ENCODE measurements at regions not wholly inside any gene's neighbourhood (a gene's known extent, or its start where the extent isn't known, plus 50 kb on each side); places are given as distances from the start of the nearest gene placed in this dataset.

GRCh38 chr10:28463141-28463540, 69.8 kb upstream of the WAC start:
- H3K4me3 ChIP-seq (ENCODE audit: insufficient read depth, low read depth, low read length), result no peak overlapping the region
- H2AFZ ChIP-seq (replicated peaks; ENCODE audit: low read length, poor library complexity), result no peak overlapping the region
- no peak overlapping the region for H3K18ac ChIP-seq (ENCODE audit: low read depth, low read length)
- no peak overlapping the region for H3K9ac ChIP-seq (ENCODE audit: low read depth, low read length)
- H3K79me1 ChIP-seq (ENCODE audit: low read depth in 1 of 2, low read length in 2 of 2), result no peaks in the 10 kb centered on the region
- intact Hi-C loops (cut with micrococcal nuclease), result no loop called here
- ChIA-PET CTCF (no interaction called here), POLR2A (ENCODE audit: unreplicated experiment) (no interaction called here)
- no peaks in the 10 kb centered on the region for H3K4me1 ChIP-seq (ENCODE audit: control insufficient read depth, insufficient read depth, low read length)
- 60% methylated on average over 1 of the region's 2 CpGs; no CpG with 5 or more reads in 1 of the 2 experiments for WGBS, 2 experiments (ENCODE audit: extremely low coverage in 2 of 2, insufficient read length in 1 of 2)
- H3K27ac ChIP-seq (ENCODE audit: insufficient read depth, low read length), result no peak overlapping the region
- dilution Hi-C loops (cut with HindIII; ENCODE audit: low sequenced_read_pairs, unreplicated experiment), result no loop called here
- no peak for ATAC-seq (ENCODE audit: low read depth)
- no peak overlapping the region for H4K5ac ChIP-seq (ENCODE audit: low read depth, low read length)
- no peak overlapping the region for H3K23ac ChIP-seq (ENCODE audit: low read depth, low read length)
- no peak overlapping the region for H2BK20ac ChIP-seq (ENCODE audit: low read depth, low read length)
- in situ Hi-C loops (cut with MboI; ENCODE audit: low sequenced_read_pairs), result no loop called here
- H2BK15ac ChIP-seq (ENCODE audit: low read depth, low read length), result no peak overlapping the region
- no peak for DNase-seq
- H4K8ac ChIP-seq (ENCODE audit: low read depth in 2 of 2, low read length in 2 of 2), result no peak overlapping the region
- no peak overlapping the region for H2BK120ac ChIP-seq (ENCODE audit: low read depth, low read length)
- no peak overlapping the region for H3K4ac ChIP-seq (ENCODE audit: low read depth, low read length)
- no peak for TF ChIP-seq CEBPB (IDR thresholded peaks at IDR 0.05; ENCODE audit: low read depth, low read length)
- TF ChIP-seq POLR2A (IDR thresholded peaks at IDR 0.05; ENCODE audit: low read depth, low read length), result no peak
- no peak for TF ChIP-seq USF2 (IDR thresholded peaks at IDR 0.05; ENCODE audit: low read depth, low read length)
- TF ChIP-seq RAD21 (IDR thresholded peaks at IDR 0.05; ENCODE audit: low read length), result no peak
- no peak for TF ChIP-seq CTCF (conservative IDR thresholded peaks at IDR 0.05; ENCODE audit: low read depth, low read length)
- no peak for TF ChIP-seq BHLHE40 (IDR thresholded peaks at IDR 0.05; ENCODE audit: low read depth, low read length)
- no peak for TF ChIP-seq RFX5 (IDR thresholded peaks at IDR 0.05; ENCODE audit: low read depth, low read length)
- no peak for TF ChIP-seq MAFK (IDR thresholded peaks at IDR 0.05; ENCODE audit: low read depth, low read length)
- TF ChIP-seq MXI1 (IDR thresholded peaks at IDR 0.05; ENCODE audit: borderline replicate concordance, low read depth, low read length), result no peak
- no peak for TF ChIP-seq CHD1 (IDR thresholded peaks at IDR 0.05; ENCODE audit: low read depth, low read length)
- no peak for TF ChIP-seq FOS (IDR thresholded peaks at IDR 0.05; ENCODE audit: low read depth, low read length)
- TF ChIP-seq SMC3 (IDR thresholded peaks at IDR 0.05; ENCODE audit: low read depth, low read length), result no peak
- TF ChIP-seq ELK1 (IDR thresholded peaks at IDR 0.05; ENCODE audit: borderline replicate concordance, low read depth, low read length), result no peak
- TF ChIP-seq NFE2L2 (IDR thresholded peaks at IDR 0.05; ENCODE audit: low read depth, low read length), result no peak
- no peak overlapping the region for H3K4me2 ChIP-seq (ENCODE audit: low read depth, low read length)
- H2AK5ac ChIP-seq (ENCODE audit: low read depth, low read length), result no peak overlapping the region
- no peaks in the 10 kb centered on the region for H3K36me3 ChIP-seq (ENCODE audit: control insufficient read depth, insufficient read depth, low read length)
- H3K14ac ChIP-seq (replicated peaks; ENCODE audit: low read depth, low read length), result no peak overlapping the region
- H3K9me1 ChIP-seq (ENCODE audit: insufficient read depth, low read length), result no peaks in the 10 kb centered on the region
- no peak overlapping the region for H3K56ac ChIP-seq (ENCODE audit: extremely low read depth, insufficient read depth, low read length)
- peaks cover 9% of the 10 kb centered on the region for H3K27me3 ChIP-seq (ENCODE audit: control insufficient read depth, insufficient read depth, low read length)
- no peak overlapping the region for H4K91ac ChIP-seq (ENCODE audit: insufficient read depth, low read depth, low read length)
- H2BK5ac ChIP-seq (ENCODE audit: low read depth, low read length, poor library complexity, severe bottlenecking), result no peak overlapping the region
- H2AK9ac ChIP-seq (replicated peaks; ENCODE audit: low read depth, low read length, poor library complexity), result no peak overlapping the region
- H3K9me3 ChIP-seq (ENCODE audit: control insufficient read depth, insufficient read depth, low read length), result no peaks in the 10 kb centered on the region
- no TSS peak for BruUV-seq (replicated peaks)
- no peaks in the 10 kb centered on the region for H4K20me1 ChIP-seq (ENCODE audit: insufficient read depth, low read length)

Data from IMR-90 (cell line).